Calu3 (cell line): ENCODE measurements at regions not wholly inside any gene's neighbourhood (a gene's known extent, or its start where the extent isn't known, plus 50 kb on each side); places are given as distances from the start of the nearest gene placed in this dataset.

Experiments
- BruUV-seq: library from RNA; stranded (reverse); fragments of 400-500 nt; replicated peaks from 2 replicates; lab custom pipeline; 2021; lab: Mats Ljungman, UMichigan
- CTCF ChIA-PET: fragments of 300-600 bp; sonication (Branson Sonifier 250); formaldehyde crosslinking; loops from one replicate; lab custom pipeline; 2022; ENCODE audit warnings: antibody characterized with exemption; lab: Charles Lee
- DNase-seq: peaks from one replicate; pipeline ENCODE4 v3.0.0; 2022
- H3K27ac Mint-ChIP-seq: one replicate; pipeline ENCODE4 v1.8.0; 2022; ENCODE audit warnings: mixed read lengths; ENCODE audit not compliant: unreplicated experiment
- H3K27me3 Mint-ChIP-seq: one replicate; pipeline ENCODE4 v1.8.0; 2022; ENCODE audit warnings: mixed read lengths; ENCODE audit not compliant: unreplicated experiment
- H3K36me3 Mint-ChIP-seq: one replicate; pipeline ENCODE4 v1.8.0; 2022; ENCODE audit warnings: mild to moderate bottlenecking, moderate library complexity, mixed read lengths; ENCODE audit not compliant: insufficient read depth, unreplicated experiment
- H3K4me1 Mint-ChIP-seq: one replicate; pipeline ENCODE4 v1.8.0; 2022; ENCODE audit warnings: mild to moderate bottlenecking, low read depth, mixed read lengths; ENCODE audit not compliant: unreplicated experiment
- H3K4me3 Mint-ChIP-seq: one replicate; pipeline ENCODE4 v1.8.0; 2022; ENCODE audit warnings: mild to moderate bottlenecking, low read depth, moderate library complexity, mixed read lengths; ENCODE audit not compliant: unreplicated experiment
- H3K9me3 Mint-ChIP-seq: one replicate; pipeline ENCODE4 v1.8.0; 2022; ENCODE audit warnings: low read depth, mixed read lengths; ENCODE audit not compliant: unreplicated experiment
- intact Hi-C: fragments of 100-400 bp; cut with micrococcal nuclease; formaldehyde crosslinking; loops from one replicate; pipeline ENCODE4 v1.10.0; 2022; ENCODE audit not compliant: unreplicated experiment
- TF ChIP-seq, protein P1 (sequence below): fragments of 200-600 bp; IDR thresholded peaks from one replicate; pipeline ENCODE4 v1.8.0; 2022; ENCODE audit warnings: antibody characterized with exemption; ENCODE audit not compliant: unreplicated experiment

DNA sequence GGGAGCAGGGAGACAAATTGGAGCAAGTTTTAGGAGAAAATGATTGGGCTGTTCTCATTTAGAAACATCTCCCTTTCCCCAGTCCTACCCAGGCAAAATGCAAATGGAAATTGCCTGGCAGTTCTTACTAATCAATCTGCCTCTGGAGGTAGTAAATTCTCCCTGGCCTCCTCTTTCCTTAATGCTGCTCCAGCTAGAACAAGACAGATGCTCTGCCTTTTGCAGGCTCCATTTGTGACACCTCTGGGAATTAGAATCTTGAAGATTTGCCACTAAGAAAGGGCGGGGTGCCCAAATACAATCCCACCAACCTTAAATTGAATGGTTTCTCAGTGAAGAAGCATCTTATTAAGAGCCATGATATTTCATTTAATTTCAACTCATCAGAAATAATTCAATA lies 377.7 kb upstream of the CDH11 start:
- TF ChIP-seq, protein P1, sequence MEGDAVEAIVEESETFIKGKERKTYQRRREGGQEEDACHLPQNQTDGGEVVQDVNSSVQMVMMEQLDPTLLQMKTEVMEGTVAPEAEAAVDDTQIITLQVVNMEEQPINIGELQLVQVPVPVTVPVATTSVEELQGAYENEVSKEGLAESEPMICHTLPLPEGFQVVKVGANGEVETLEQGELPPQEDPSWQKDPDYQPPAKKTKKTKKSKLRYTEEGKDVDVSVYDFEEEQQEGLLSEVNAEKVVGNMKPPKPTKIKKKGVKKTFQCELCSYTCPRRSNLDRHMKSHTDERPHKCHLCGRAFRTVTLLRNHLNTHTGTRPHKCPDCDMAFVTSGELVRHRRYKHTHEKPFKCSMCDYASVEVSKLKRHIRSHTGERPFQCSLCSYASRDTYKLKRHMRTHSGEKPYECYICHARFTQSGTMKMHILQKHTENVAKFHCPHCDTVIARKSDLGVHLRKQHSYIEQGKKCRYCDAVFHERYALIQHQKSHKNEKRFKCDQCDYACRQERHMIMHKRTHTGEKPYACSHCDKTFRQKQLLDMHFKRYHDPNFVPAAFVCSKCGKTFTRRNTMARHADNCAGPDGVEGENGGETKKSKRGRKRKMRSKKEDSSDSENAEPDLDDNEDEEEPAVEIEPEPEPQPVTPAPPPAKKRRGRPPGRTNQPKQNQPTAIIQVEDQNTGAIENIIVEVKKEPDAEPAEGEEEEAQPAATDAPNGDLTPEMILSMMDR, result no peak
- BruUV-seq, result no TSS peak
- no peak for DNase-seq
- Mint-ChIP-seq H3K27me3 (no peaks in the 10 kb centered on the region), H3K4me3 (no peak overlapping the region), H3K27ac (no peak overlapping the region), H3K9me3 (peaks cover 14% of the 10 kb centered on the region), H3K4me1 (no peaks in the 10 kb centered on the region), H3K36me3 (no peaks in the 10 kb centered on the region)
- CTCF ChIA-PET, result no interaction called here
- intact Hi-C loops, result no loop called here

DNA sequence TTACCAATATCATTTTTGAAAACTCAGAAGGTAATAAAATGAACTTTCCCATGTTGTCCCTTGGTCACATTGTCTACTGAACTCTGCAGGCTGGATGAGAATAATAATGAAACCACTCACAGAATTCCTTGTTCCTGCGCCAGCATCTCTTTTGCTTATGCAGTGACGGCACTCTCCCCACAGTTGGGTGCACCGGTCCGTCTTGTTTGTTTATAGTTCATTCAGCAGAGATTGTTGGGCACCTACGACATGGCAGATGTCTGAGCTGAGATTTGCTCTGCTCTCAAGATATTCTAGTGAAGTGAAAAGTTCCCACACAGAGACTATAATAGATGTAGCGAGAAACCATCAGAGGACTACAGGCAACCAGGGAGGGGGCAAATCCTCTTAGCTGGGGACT lies 375.7 kb upstream of the CDH11 start:
- CTCF ChIA-PET, result no interaction called here
- no TSS peak for BruUV-seq

DNA sequence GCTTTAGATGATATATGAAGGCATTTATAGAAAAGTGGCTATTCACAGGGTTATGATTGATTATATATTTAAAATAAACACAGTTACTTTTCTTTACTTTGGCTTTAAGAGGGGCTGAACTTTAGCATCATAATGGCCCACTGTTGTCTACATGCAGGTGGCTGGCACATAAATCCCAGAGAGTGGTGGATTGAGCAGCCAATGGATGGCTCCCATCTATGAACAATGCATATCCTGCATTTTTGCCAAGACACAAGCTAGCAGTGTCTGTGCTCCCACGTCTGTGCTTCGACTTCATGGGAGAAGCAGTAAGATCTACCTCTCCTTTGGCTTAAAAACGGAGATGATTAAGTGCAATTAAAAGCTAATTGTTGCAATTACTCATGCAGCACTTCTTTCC lies 373.2 kb upstream of the CDH11 start:
- no peak overlapping the region for H3K27ac Mint-ChIP-seq
- no TSS peak for BruUV-seq
- no peaks in the 10 kb centered on the region for H3K36me3 Mint-ChIP-seq
- DNase-seq, result no peak
- H3K4me1 Mint-ChIP-seq, result no peaks in the 10 kb centered on the region
- H3K27me3 Mint-ChIP-seq, result no peaks in the 10 kb centered on the region
- H3K4me3 Mint-ChIP-seq, result no peak overlapping the region
- TF ChIP-seq, protein P1, result no peak
- intact Hi-C loops, result no loop called here
- CTCF ChIA-PET, result no interaction called here
- H3K9me3 Mint-ChIP-seq, result peaks cover 12% of the 10 kb centered on the region

More for the DNA sequence above, 375.7 kb upstream of the CDH11 start:
- peaks cover 15% of the 10 kb centered on the region for H3K9me3 Mint-ChIP-seq
- no peaks in the 10 kb centered on the region for H3K36me3 Mint-ChIP-seq
- no peak for DNase-seq
- H3K27ac Mint-ChIP-seq, result no peak overlapping the region
- no peaks in the 10 kb centered on the region for H3K27me3 Mint-ChIP-seq
- no peak overlapping the region for H3K4me3 Mint-ChIP-seq
- intact Hi-C loops, result no loop called here
- TF ChIP-seq, protein P1, result no peak
- H3K4me1 Mint-ChIP-seq, result no peaks in the 10 kb centered on the region

DNA sequence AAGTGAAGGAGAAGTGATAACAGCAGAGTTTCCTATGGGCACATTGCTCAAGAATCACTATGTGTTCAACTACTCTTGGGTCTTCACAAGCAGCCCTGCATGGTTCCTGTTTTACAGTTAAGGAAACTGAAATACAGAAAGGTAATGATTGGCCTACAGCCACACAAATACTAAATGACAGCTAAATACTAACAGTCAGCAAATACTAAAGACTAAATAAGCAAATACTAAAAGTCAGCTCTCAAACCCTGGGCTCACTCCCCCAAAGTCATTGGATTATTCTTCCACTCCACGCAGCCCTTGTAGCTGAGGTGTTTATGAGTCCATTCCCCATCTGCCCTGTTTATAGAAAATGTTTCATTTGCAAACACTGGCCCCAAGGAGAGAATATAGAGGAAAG lies 372.7 kb upstream of the CDH11 start:
- CTCF ChIA-PET, result no interaction called here
- peaks cover 9% of the 10 kb centered on the region for H3K9me3 Mint-ChIP-seq
- TF ChIP-seq, protein P1, result no peak
- H3K36me3 Mint-ChIP-seq, result no peaks in the 10 kb centered on the region
- intact Hi-C loops, result no loop called here
- H3K4me1 Mint-ChIP-seq, result no peaks in the 10 kb centered on the region
- no peak for DNase-seq
- H3K4me3 Mint-ChIP-seq, result no peak overlapping the region
- no peak overlapping the region for H3K27ac Mint-ChIP-seq
- H3K27me3 Mint-ChIP-seq, result no peaks in the 10 kb centered on the region
- no TSS peak for BruUV-seq
